ENCODE measurements at regions not wholly inside any gene's neighbourhood (a gene's known extent, or its start where the extent isn't known, plus 50 kb on each side); places are given as distances from the start of the nearest gene placed in this dataset.

- BruUV-seq (replicated peaks): no TSS peak
- Histone ChIP-seq H3K9ac (ENCODE audit: low read depth, low read length) (no peak overlapping the region), H4K91ac (ENCODE audit: insufficient read depth, low read depth, low read length) (no peak overlapping the region), H3K18ac (ENCODE audit: low read depth, low read length) (no peak overlapping the region), H3K79me1 (ENCODE audit: low read depth in 1 of 2, low read length in 2 of 2) (no peaks in the 10 kb centered on the region), H3K4me3 (ENCODE audit: insufficient read depth, low read depth, low read length) (no peak overlapping the region), H3K36me3 (ENCODE audit: control insufficient read depth, insufficient read depth, low read length) (no peaks in the 10 kb centered on the region), H3K14ac (replicated peaks; ENCODE audit: low read depth, low read length) (no peak overlapping the region), H2AK5ac (ENCODE audit: low read depth, low read length) (no peak overlapping the region), H3K9me3 (ENCODE audit: control insufficient read depth, insufficient read depth, low read length) (no peaks in the 10 kb centered on the region), H3K27ac (ENCODE audit: insufficient read depth, low read length) (no peak overlapping the region), H3K4ac (ENCODE audit: low read depth, low read length) (no peak overlapping the region), H2AK9ac (replicated peaks; ENCODE audit: low read depth, low read length, poor library complexity) (no peak overlapping the region), H2BK20ac (ENCODE audit: low read depth, low read length) (no peak overlapping the region), H2BK15ac (ENCODE audit: low read depth, low read length) (no peak overlapping the region), H3K27me3 (ENCODE audit: control insufficient read depth, insufficient read depth, low read length) (no peaks in the 10 kb centered on the region), H2BK5ac (ENCODE audit: low read depth, low read length, poor library complexity, severe bottlenecking) (no peak overlapping the region), H3K56ac (ENCODE audit: extremely low read depth, insufficient read depth, low read length) (no peak overlapping the region), H3K4me1 (ENCODE audit: control insufficient read depth, insufficient read depth, low read length) (no peaks in the 10 kb centered on the region), H2AFZ (replicated peaks; ENCODE audit: low read length, poor library complexity) (no peak overlapping the region), H4K20me1 (ENCODE audit: insufficient read depth, low read length) (no peaks in the 10 kb centered on the region), H3K23ac (ENCODE audit: low read depth, low read length) (no peak overlapping the region), H4K5ac (ENCODE audit: low read depth, low read length) (no peak overlapping the region), H2BK120ac (ENCODE audit: low read depth, low read length) (no peak overlapping the region), H3K9me1 (ENCODE audit: insufficient read depth, low read length) (no peaks in the 10 kb centered on the region), H4K8ac (ENCODE audit: low read depth in 2 of 2, low read length in 2 of 2) (no peak overlapping the region), H3K4me2 (ENCODE audit: low read depth, low read length) (no peak overlapping the region)
- no peak for TF ChIP-seq CEBPB (IDR thresholded peaks at IDR 0.05; ENCODE audit: low read depth, low read length)
- no peak for TF ChIP-seq MXI1 (IDR thresholded peaks at IDR 0.05; ENCODE audit: borderline replicate concordance, low read depth, low read length)
- no peak for TF ChIP-seq FOS (IDR thresholded peaks at IDR 0.05; ENCODE audit: low read depth, low read length)
- no peak for TF ChIP-seq MAZ (IDR thresholded peaks at IDR 0.05; ENCODE audit: borderline replicate concordance, low read depth, low read length)
- no peak for TF ChIP-seq USF2 (IDR thresholded peaks at IDR 0.05; ENCODE audit: low read depth, low read length)
- TF ChIP-seq RAD21 (IDR thresholded peaks at IDR 0.05; ENCODE audit: low read length): no peak
- TF ChIP-seq MAFK (IDR thresholded peaks at IDR 0.05; ENCODE audit: low read depth, low read length): no peak
- TF ChIP-seq RFX5 (IDR thresholded peaks at IDR 0.05; ENCODE audit: low read depth, low read length): no peak
- no peak for TF ChIP-seq POLR2A (IDR thresholded peaks at IDR 0.05; ENCODE audit: low read depth, low read length)
- TF ChIP-seq RCOR1 (IDR thresholded peaks at IDR 0.05; ENCODE audit: insufficient replicate concordance, low read length): no peak
- no peak for TF ChIP-seq ELK1 (IDR thresholded peaks at IDR 0.05; ENCODE audit: borderline replicate concordance, low read depth, low read length)
- TF ChIP-seq BHLHE40 (IDR thresholded peaks at IDR 0.05; ENCODE audit: low read depth, low read length): no peak
- TF ChIP-seq CHD1 (IDR thresholded peaks at IDR 0.05; ENCODE audit: low read depth, low read length): no peak
- no peak for TF ChIP-seq CTCF (conservative IDR thresholded peaks at IDR 0.05; ENCODE audit: low read depth, low read length)
- TF ChIP-seq NFE2L2 (IDR thresholded peaks at IDR 0.05; ENCODE audit: low read depth, low read length): no peak
- no peak for TF ChIP-seq SMC3 (IDR thresholded peaks at IDR 0.05; ENCODE audit: low read depth, low read length)
- CTCF ChIA-PET: interaction anchor here (0.7 kb wide), 1 partner anchor 1296 kb away, joined by 3 read pairs; no protein-coding TSS in a partner anchor
- in situ Hi-C loops (cut with MboI; ENCODE audit: low sequenced_read_pairs) (no loop called here), intact Hi-C loops (cut with micrococcal nuclease) (no loop called here), dilution Hi-C loops (cut with HindIII; ENCODE audit: low sequenced_read_pairs, unreplicated experiment) (no loop called here)
- DNase-seq: no peak
- WGBS, 2 experiments (ENCODE audit: extremely low coverage in 2 of 2, insufficient read length in 1 of 2): no CpG with 5 or more reads among the region's 4 CpGs
- ATAC-seq (ENCODE audit: low read depth): no peak
- POLR2A ChIA-PET (ENCODE audit: unreplicated experiment): no interaction called here
Measured at GRCh38 chr5:155836089-155836803, 490.7 kb upstream of the SGCD start.
